Thymus (tissue), 11 donors: ENCODE measurements at regions not wholly inside any gene's neighbourhood (a gene's known extent, or its start where the extent isn't known, plus 50 kb on each side); places are given as distances from the start of the nearest gene placed in this dataset.

ENCODE experiments used
- DNase-seq, 9 donors: peaks; one replicate each; pipeline ENCODE4 v3.0.0-alpha.2; 2013; ENCODE audit warnings: low spot score in 9 of 9, low read depth in 6 of 9, missing footprints in 1 of 9
- H3K27ac ChIP-seq, 2 donors: one replicate each; pipeline ENCODE4 v1.5.1; 2013; ENCODE audit warnings: control low read depth in 1 of 2, low read depth in 1 of 2, low read length in 1 of 2, mild to moderate bottlenecking in 1 of 2, moderate library complexity in 1 of 2
- H3K27me3 ChIP-seq, 2 donors: one replicate each; pipeline ENCODE4 v1.5.1; 2013; ENCODE audit warnings: low read length in 1 of 2; ENCODE audit not compliant: control insufficient read depth in 2 of 2, insufficient read depth in 1 of 2
- H3K36me3 ChIP-seq, 2 donors: one replicate each; pipeline ENCODE4 v1.5.1; 2013; ENCODE audit warnings: low read length in 1 of 2, mild to moderate bottlenecking in 1 of 2, moderate library complexity in 1 of 2; ENCODE audit not compliant: control insufficient read depth in 2 of 2, insufficient read depth in 2 of 2
- H3K4me1 ChIP-seq, 2 donors: one replicate each; pipeline ENCODE4 v1.5.1; 2013; ENCODE audit warnings: low read length in 2 of 2; ENCODE audit not compliant: control insufficient read depth in 2 of 2, insufficient read depth in 2 of 2
- H3K4me3 ChIP-seq, 2 donors: one replicate each; pipeline ENCODE4 v1.5.1; 2013; ENCODE audit warnings: low read length in 2 of 2, control low read depth in 1 of 2, mild to moderate bottlenecking in 1 of 2
- H3K9me3 ChIP-seq, 2 donors: one replicate each; pipeline ENCODE4 v1.5.1; 2013; ENCODE audit warnings: low read length in 1 of 2, mild to moderate bottlenecking in 1 of 2; ENCODE audit not compliant: control insufficient read depth in 2 of 2, insufficient read depth in 1 of 2
- WGBS: extraction: QIAGEN DNeasy Blood & Tissue Kit; methylation state at CpG from one replicate; pipeline ENCODE4 v1.1.7; 2013; 5-methylcytosine and 5-hydroxymethylcytosine counted together
- donor health status: healthy.

GRCh38 chrX:39643550-39643949 is 454.2 kb downstream of the BCOR start:
- H3K27ac ChIP-seq, result no peak overlapping the region
- no peaks in the 10 kb centered on the region for H3K4me1 ChIP-seq
- no peaks in the 10 kb centered on the region for H3K36me3 ChIP-seq
- H3K27me3 ChIP-seq, result no peaks in the 10 kb centered on the region
- H3K9me3 ChIP-seq, result no peaks in the 10 kb centered on the region
- WGBS, result 92% methylated on average over 3 of the region's 3 CpGs
- no peak for DNase-seq
- H3K4me3 ChIP-seq, result no peak overlapping the region

GRCh38 chrX:39645178-39645895 is 452.4 kb downstream of the BCOR start:
- DNase-seq, result no peak
- H3K27ac ChIP-seq, result no peak overlapping the region
- H3K4me3 ChIP-seq, result no peak overlapping the region

DNA sequence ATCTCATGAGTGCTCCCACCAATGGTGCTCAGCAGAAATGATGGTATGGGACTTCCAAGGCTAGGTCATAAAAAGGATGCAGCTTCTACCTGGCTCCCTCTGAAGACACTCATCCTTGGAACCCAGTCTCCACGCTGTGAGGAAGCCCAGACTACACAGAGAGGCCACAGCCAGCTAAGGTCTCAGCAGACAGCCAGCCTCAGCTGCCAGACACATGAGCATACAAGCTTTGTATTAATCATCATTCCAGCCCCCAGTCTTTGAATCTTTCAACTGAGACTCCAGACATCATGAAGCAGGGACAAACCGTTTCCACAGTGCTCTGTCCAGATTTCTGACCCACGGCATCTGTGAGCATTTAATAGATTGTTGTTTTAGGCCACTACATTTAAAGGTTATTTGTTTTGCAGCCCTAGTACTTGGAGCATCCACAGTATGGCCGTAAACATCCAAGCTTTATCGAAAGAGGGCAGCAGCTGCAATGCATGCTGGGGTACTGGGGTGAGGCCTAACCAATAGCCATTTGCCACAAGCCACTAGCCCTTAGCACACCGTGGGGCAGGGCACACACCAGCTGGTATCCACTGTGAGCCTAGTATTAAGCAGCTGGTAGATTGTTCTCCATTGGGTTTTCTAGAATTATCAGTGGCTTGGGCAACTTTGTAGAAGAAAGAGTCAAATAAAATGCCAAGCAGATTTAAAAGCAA is 449.1 kb downstream of the BCOR start:
- Histone ChIP-seq H3K27ac (no peak overlapping the region), H3K27me3 (peaks cover 0 to 5% of the 10 kb centered on the region in 2 donors), H3K4me1 (no peaks in the 10 kb centered on the region), H3K4me3 (no peak overlapping the region), H3K36me3 (no peaks in the 10 kb centered on the region), H3K9me3 (no peaks in the 10 kb centered on the region)
- DNase-seq, result no peak
- WGBS, result 96% methylated on average over 6 of the region's 6 CpGs

More at GRCh38 chrX:39645178-39645895, 452.4 kb downstream of the BCOR start:
- Histone ChIP-seq H3K27me3 (no peaks in the 10 kb centered on the region), H3K9me3 (no peaks in the 10 kb centered on the region), H3K4me1 (no peaks in the 10 kb centered on the region), H3K36me3 (no peaks in the 10 kb centered on the region)
- 88% methylated on average over 21 of the region's 21 CpGs for WGBS

- 97% methylated on average over 12 of the region's 12 CpGs for WGBS
- Histone ChIP-seq H3K27ac (no peak overlapping the region), H3K9me3 (no peaks in the 10 kb centered on the region), H3K4me1 (peaks cover 0 to 4% of the 10 kb centered on the region in 2 donors), H3K27me3 (peaks cover 0 to 12% of the 10 kb centered on the region in 2 donors), H3K36me3 (no peaks in the 10 kb centered on the region), H3K4me3 (no peak overlapping the region)
- no peak for DNase-seq
Measured at GRCh38 chrX:39650768-39651347, 446.9 kb downstream of the BCOR start.

DNA sequence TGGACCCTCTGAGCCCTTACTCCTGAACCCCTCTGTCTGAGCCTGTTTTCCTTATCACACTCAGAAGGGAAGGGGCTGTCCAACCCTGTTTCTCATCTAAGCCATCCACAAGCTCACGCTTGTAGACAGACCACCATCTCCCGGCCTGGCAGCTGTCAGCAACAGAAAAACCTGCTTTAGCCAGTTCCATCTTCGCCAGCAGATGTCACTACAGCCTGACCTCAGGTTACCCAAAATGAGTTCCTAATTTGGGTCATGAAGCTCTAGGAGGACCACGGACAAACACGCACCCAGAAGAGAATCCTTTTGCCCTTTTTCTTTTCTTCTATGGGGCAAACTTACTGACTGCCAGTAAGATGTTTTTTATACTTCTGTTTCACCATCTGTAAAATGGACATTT is 445.4 kb downstream of the BCOR start:
- peaks cover 0 to 12% of the 10 kb centered on the region in 2 donors for H3K27me3 ChIP-seq
- no peak overlapping the region for H3K4me3 ChIP-seq
- peaks cover 0 to 4% of the 10 kb centered on the region in 2 donors for H3K4me1 ChIP-seq
- 83% methylated on average over 5 of the region's 5 CpGs for WGBS
- H3K9me3 ChIP-seq, result no peaks in the 10 kb centered on the region
- H3K36me3 ChIP-seq, result no peaks in the 10 kb centered on the region
- peak in 4 of 9 donors; percentile 11 to 57 (median 30) for DNase-seq
- H3K27ac ChIP-seq, result no peak overlapping the region

DNA sequence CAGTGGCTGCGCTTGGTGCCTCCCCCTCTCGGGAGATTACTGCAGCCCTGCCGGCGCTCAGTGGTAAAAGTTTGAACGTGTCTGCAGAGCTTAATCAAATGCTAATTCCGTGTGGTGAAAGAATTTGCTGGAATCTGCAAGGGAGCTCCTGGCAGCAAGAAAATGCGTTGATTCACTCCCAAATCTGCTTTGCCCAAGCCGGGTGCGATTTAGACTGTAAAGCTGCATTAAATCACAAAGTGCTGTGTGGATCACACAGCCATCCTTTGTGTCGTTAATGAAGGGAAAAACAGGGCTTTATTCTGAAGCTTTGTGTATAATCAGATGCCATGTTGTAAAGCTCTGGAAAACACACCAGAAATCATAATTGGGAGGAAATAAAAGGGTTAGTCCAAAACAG is 444.1 kb downstream of the BCOR start:
- H3K4me3 ChIP-seq, result no peak overlapping the region
- H3K27ac ChIP-seq, result no peak overlapping the region
- peaks cover 0 to 12% of the 10 kb centered on the region in 2 donors for H3K27me3 ChIP-seq
- no peak for DNase-seq
- peaks cover 0 to 4% of the 10 kb centered on the region in 2 donors for H3K4me1 ChIP-seq
- H3K36me3 ChIP-seq, result no peaks in the 10 kb centered on the region
- no peaks in the 10 kb centered on the region for H3K9me3 ChIP-seq
- WGBS, result 79% methylated on average over 10 of the region's 10 CpGs

DNA sequence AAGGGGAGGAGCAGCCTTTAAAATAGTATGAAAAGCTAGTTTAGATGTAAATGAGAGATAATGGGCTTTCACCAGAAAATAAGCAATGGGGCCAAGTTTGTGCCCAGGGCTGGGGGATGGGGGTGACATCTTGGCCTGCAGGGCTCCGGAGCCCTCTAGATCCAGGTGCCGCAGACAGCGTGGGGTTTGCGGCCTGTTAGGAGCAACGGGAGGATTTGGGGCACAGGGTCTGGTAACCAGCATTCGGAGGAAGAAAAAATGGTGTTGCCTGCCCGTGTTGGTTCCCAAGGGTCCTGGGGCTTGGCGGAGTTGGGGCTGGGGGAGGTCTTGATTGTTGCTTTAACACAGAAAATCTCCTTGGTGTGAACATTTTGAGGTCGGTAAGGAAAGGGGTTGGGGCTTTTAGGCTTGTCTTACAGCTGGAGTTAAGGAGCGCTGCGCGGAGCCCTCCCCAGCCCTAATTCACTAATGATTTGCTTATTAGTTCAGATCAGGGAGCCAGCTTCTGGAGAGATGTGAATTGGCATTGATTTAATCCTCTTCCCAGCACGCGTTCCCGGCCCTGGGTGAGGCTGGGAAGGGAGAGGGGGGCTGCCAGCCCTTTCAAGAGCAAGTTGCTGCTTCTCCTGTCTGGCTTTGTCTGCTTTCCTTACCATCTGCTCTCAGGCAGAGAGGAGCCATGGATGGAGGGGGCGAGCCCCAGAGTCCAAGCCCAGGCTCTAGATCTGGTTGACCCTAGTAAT is 443.4 kb downstream of the BCOR start:
- Histone ChIP-seq H3K27ac (no peak overlapping the region), H3K27me3 (peaks cover 0 to 12% of the 10 kb centered on the region in 2 donors), H3K9me3 (no peaks in the 10 kb centered on the region), H3K4me1 (peaks cover 0 to 4% of the 10 kb centered on the region in 2 donors), H3K36me3 (no peaks in the 10 kb centered on the region), H3K4me3 (no peak overlapping the region)
- DNase-seq, result no peak
- 92% methylated on average over 16 of the region's 16 CpGs for WGBS

DNA sequence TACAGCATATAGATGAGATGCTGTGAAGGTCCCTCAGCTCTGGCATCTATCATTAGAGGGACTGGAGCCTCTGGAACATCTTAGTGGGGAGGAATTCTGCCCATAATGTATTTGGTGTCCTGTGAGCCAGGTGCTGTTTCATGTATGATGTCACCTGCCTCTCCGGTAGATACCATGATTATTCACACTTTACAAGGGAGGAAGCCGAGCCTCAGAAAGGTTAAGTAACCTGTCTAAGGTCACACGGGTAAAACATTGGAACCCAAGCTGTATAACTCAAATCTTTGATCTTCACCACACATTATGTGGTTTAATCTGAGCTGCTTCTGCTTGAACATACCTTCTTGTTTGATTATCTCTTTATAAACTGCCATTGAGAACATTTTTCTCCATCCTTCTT is 442.8 kb downstream of the BCOR start:
- H3K27me3 ChIP-seq, result peaks cover 0 to 12% of the 10 kb centered on the region in 2 donors
- H3K9me3 ChIP-seq, result no peaks in the 10 kb centered on the region
- H3K4me3 ChIP-seq, result no peak overlapping the region
- 47% methylated on average over 3 of the region's 3 CpGs for WGBS
- H3K4me1 ChIP-seq, result peaks cover 0 to 4% of the 10 kb centered on the region in 2 donors
- H3K36me3 ChIP-seq, result no peaks in the 10 kb centered on the region
- no peak overlapping the region for H3K27ac ChIP-seq
- DNase-seq, result peak in 2 of 9 donors; percentile 16 to 36
